Neural cell (in vitro differentiated cells): ENCODE measurements at regions not wholly inside any gene's neighbourhood (a gene's known extent, or its start where the extent isn't known, plus 50 kb on each side); places are given as distances from the start of the nearest gene placed in this dataset.

Experiments
- CTCF ChIP-seq: fragments of 450-650 bp; IDR thresholded peaks from 2 replicates; pipeline ENCODE4 v1.5.1; 2014; ENCODE audit warnings: antibody characterized with exemption, mild to moderate bottlenecking, moderate library complexity; ENCODE audit not compliant: poor library complexity, severe bottlenecking
- EP300 ChIP-seq: fragments of 450-650 bp; conservative IDR thresholded peaks from 2 replicates; pipeline ENCODE4 v1.6.1; 2014; ENCODE audit warnings: antibody characterized with exemption, mild to moderate bottlenecking, moderate library complexity; ENCODE audit not compliant: poor library complexity, severe bottlenecking
- EZH2 ChIP-seq: fragments of 200-600, 300-800 bp; shearing (Covaris generic), sonication (generic); IDR thresholded peaks from 2 replicates; pipeline ENCODE4 v1.6.1; 2014; ENCODE audit warnings: antibody characterized with exemption, low read length, borderline replicate concordance, mild to moderate bottlenecking; ENCODE audit not compliant: insufficient read depth, poor library complexity, severe bottlenecking
- POLR2AphosphoS5 ChIP-seq: IDR thresholded peaks from 2 replicates; pipeline ENCODE4 v1.6.1; 2012
- RAD21 ChIP-seq: fragments of 450-650 bp; conservative IDR thresholded peaks from 2 replicates; pipeline ENCODE4 v1.6.1; 2014; ENCODE audit warnings: antibody characterized with exemption, mild to moderate bottlenecking, moderate library complexity
- REST ChIP-seq: IDR thresholded peaks from 2 replicates; pipeline ENCODE4 v1.6.1; 2012; ENCODE audit warnings: borderline replicate concordance
- TAF1 ChIP-seq: IDR thresholded peaks from 2 replicates; pipeline ENCODE4 v1.6.1; 2012; ENCODE audit warnings: low read depth

DNA sequence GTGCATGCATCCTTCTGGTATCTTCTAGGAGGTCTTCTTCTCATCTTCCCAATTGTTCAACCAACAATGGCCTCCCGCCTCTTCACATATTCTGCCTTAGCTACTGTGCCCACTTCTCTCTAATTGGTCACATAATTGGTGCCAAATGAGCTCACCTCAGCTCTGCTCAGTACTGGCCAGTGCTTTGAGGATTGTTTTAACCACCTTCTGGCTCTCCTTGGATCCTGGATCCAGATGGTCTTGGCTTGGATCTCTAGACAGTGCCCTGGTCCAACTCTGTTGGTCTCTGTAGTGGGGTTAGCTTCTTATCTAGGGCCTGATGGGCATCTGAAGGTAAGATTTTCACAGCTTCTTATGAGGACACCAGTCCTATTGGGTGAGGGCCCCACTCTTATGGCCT lies 820.8 kb downstream of the TYW1 start:
- TF ChIP-seq EZH2 (no peak), CTCF (no peak), RAD21 (no peak), EP300 (no peak), REST (no peak), TAF1 (no peak), POLR2AphosphoS5 (no peak)
